Testis (tissue), 2 donors: ENCODE measurements at regions not wholly inside any gene's neighbourhood (a gene's known extent, or its start where the extent isn't known, plus 50 kb on each side); places are given as distances from the start of the nearest gene placed in this dataset.
A peak's percentile ranks its signal among the peaks of the same experiment; 100 is the strongest.

Experiments
- DNase-seq: peaks from one replicate; pipeline ENCODE4 v3.0.0-alpha.2; 2019
- H3K27ac ChIP-seq, 2 donors: fragments of 200-600 bp; sonication (generic); one replicate each; pipeline ENCODE4 v1.5.1; 2019
- H3K27me3 ChIP-seq: fragments of 200-600 bp; sonication (generic); one replicate; pipeline ENCODE4 v1.5.1; 2019
- H3K36me3 ChIP-seq: fragments of 200-600 bp; sonication (generic); one replicate; pipeline ENCODE4 v1.5.1; 2017; ENCODE audit warnings: low read depth; ENCODE audit errors: missing control alignments
- H3K4me1 ChIP-seq: fragments of 200-600 bp; sonication (generic); one replicate; pipeline ENCODE4 v1.5.1; 2019
- H3K4me3 ChIP-seq, 2 donors: fragments of 200-600 bp; sonication (generic); one replicate each; pipeline ENCODE4 v1.5.1; 2017 to 2019
- H3K9me3 ChIP-seq: fragments of 200-600 bp; sonication (generic); one replicate; pipeline ENCODE4 v1.5.1; 2017
- POLR2A ChIP-seq: fragments of 450-650 bp; IDR thresholded peaks from one replicate; pipeline ENCODE4 v1.6.1; 2017; ENCODE audit warnings: antibody characterized with exemption, mild to moderate bottlenecking, moderate library complexity
- WGBS, 2 donors: methylation state at CpG; one replicate each; pipeline ENCODE4 v1.1.5; 2018; 5-methylcytosine and 5-hydroxymethylcytosine counted together
- intact Hi-C: fragments of 100-400 bp; cut with DNase I; formaldehyde crosslinking; loops from one replicate; pipeline ENCODE4 v1.15.1; 2023; ENCODE audit warnings: low total_unique reads
- TF ChIP-seq, protein P1 (sequence below), 3 experiments: fragments of 450-650 bp in 2 of 3; fragments of 200-600 bp in 1 of 3; sonication (generic) in 1 of 3; IDR thresholded peaks; one replicate each; pipeline ENCODE4 v1.5.1; 2016 to 2019; ENCODE audit warnings: antibody characterized with exemption in 3 of 3, mild to moderate bottlenecking in 2 of 3, moderate library complexity in 1 of 3

DNA sequence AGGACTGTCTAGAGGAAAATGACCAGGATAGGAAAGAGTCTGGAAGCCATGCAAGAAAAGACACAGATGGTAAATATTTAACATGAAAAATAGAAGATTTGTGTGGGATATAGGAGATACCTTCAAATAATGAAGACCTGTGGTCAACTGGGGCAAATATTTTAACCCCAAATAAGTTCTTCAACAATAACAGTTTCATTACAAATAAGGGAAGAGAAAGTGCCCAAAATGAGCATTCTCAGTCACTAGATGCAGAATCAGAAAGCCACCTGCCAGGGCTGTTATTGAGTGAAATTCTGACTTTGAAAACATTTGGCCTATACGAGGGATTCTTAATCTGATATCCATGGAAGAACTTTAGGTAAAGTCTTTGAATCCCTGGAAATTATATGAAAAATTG lies 231.2 kb upstream of the PLEKHG7 start:
- intact Hi-C loops, result no loop called here
- no peak for TF ChIP-seq POLR2A
- Histone ChIP-seq H3K4me3 (no peak overlapping the region), H3K9me3 (no peaks in the 10 kb centered on the region), H3K27ac (no peak overlapping the region), H3K4me1 (peaks cover 4% of the 10 kb centered on the region), H3K36me3 (no peaks in the 10 kb centered on the region), H3K27me3 (no peaks in the 10 kb centered on the region)
- no peak for DNase-seq
- 90 to 94% methylated on average over 1 of the region's 1 CpG for WGBS, 2 donors

DNA sequence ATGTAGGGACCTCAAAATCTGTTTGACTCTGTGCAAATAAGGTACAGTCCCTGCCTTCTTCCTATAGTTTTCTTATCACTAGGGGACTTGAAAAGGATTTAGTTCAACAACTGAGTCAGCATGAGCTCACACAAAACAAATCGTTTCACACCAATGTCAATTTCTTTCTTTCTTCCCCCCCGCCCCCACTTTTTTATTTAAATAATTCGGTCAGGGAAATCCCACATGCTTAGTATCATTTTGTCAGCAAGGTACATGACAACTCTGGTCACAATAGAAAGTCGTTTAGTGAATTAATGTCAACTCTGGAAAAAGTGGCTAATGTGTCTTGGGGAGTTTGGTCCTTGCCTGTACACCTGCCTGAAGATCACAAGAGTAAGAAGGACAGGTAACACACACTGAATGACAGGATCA lies 232.2 kb upstream of the PLEKHG7 start:
- intact Hi-C loops, result no loop called here
- H3K27ac ChIP-seq, result no peak overlapping the region
- H3K36me3 ChIP-seq, result no peaks in the 10 kb centered on the region
- H3K27me3 ChIP-seq, result no peaks in the 10 kb centered on the region
- H3K9me3 ChIP-seq, result no peaks in the 10 kb centered on the region
- H3K4me1 ChIP-seq, result peaks cover 4% of the 10 kb centered on the region
- WGBS, 2 donors, result 81 to 82% methylated on average over 4 of the region's 4 CpGs
- TF ChIP-seq POLR2A, result no peak
- TF ChIP-seq, protein P1, sequence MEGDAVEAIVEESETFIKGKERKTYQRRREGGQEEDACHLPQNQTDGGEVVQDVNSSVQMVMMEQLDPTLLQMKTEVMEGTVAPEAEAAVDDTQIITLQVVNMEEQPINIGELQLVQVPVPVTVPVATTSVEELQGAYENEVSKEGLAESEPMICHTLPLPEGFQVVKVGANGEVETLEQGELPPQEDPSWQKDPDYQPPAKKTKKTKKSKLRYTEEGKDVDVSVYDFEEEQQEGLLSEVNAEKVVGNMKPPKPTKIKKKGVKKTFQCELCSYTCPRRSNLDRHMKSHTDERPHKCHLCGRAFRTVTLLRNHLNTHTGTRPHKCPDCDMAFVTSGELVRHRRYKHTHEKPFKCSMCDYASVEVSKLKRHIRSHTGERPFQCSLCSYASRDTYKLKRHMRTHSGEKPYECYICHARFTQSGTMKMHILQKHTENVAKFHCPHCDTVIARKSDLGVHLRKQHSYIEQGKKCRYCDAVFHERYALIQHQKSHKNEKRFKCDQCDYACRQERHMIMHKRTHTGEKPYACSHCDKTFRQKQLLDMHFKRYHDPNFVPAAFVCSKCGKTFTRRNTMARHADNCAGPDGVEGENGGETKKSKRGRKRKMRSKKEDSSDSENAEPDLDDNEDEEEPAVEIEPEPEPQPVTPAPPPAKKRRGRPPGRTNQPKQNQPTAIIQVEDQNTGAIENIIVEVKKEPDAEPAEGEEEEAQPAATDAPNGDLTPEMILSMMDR (IDR thresholded peaks at IDR 0.05), result no peak
- no peak overlapping the region for H3K4me3 ChIP-seq
- DNase-seq, result no peak

DNA sequence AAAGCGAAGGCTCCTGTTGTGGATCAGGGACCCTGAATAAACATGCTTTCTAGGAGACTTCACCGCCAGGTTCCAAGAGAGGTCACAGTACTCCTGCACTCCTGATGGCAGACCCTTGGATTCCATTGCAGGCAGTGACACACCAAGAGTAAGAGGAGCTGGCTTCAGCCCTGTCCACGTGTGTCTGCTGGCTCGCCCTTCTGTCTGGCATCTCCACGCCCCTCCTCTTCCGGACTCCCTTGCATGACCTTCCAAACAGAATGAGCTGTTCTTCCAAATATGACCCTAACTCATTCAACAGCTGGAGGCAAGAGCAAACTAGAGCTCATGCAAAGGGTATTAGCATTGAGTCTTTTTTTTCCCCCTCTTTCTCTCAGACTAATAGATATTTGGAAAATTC lies 233.0 kb upstream of the PLEKHG7 start:
- H3K4me3 ChIP-seq, result no peak overlapping the region
- DNase-seq, result peak; percentile 53
- H3K27me3 ChIP-seq, result no peaks in the 10 kb centered on the region
- no peak for TF ChIP-seq POLR2A
- TF ChIP-seq, protein P1 (IDR thresholded peaks at IDR 0.05), result no peak
- WGBS, 2 donors, result 50% methylated on average over 6 of the region's 6 CpGs
- H3K4me1 ChIP-seq, result peaks cover 9% of the 10 kb centered on the region
- H3K9me3 ChIP-seq, result no peaks in the 10 kb centered on the region
- H3K27ac ChIP-seq, result no peak overlapping the region
- H3K36me3 ChIP-seq, result no peaks in the 10 kb centered on the region
- intact Hi-C loops, result no loop called here

DNA sequence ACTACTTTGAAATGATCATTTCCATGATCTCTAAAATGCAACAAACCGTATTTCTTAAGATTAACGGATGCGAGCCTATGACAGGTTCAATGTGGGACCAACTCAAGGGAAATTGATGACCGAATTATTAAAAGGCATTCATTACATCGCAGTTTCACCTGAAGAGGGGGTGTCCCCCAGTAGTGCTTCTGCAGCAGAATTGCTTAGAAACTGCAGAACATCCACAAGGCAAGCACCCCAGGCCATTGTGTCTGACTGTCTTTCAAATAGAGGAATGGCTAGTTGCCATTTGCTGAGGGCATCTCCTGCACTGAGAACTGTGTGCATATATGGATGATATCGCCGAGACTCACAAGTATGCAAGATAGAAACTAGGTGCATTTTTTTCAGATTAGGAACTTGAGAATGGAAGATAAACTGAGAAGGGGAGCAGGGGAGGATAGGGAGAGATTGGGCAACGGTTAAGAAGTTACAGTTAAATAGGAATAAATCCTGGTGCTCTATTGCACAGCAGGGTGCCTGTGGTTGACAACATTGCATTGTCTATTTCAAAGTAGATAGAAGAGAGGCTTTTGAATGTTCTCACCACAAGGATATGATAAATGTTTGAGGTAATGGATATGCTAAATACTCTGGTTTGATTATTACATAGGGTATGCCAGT lies 234.3 kb upstream of the PLEKHG7 start:
- H3K9me3 ChIP-seq, result no peaks in the 10 kb centered on the region
- no peak for DNase-seq
- no peak overlapping the region for H3K27ac ChIP-seq
- TF ChIP-seq POLR2A, result no peak
- TF ChIP-seq, protein P1 (IDR thresholded peaks at IDR 0.05), result no peak
- H3K36me3 ChIP-seq, result no peaks in the 10 kb centered on the region
- H3K4me1 ChIP-seq, result peaks cover 14% of the 10 kb centered on the region
- H3K4me3 ChIP-seq, result no peak overlapping the region
- 90 to 93% methylated on average over 8 of the region's 8 CpGs for WGBS, 2 donors
- H3K27me3 ChIP-seq, result no peaks in the 10 kb centered on the region
- intact Hi-C loops, result no loop called here

DNA sequence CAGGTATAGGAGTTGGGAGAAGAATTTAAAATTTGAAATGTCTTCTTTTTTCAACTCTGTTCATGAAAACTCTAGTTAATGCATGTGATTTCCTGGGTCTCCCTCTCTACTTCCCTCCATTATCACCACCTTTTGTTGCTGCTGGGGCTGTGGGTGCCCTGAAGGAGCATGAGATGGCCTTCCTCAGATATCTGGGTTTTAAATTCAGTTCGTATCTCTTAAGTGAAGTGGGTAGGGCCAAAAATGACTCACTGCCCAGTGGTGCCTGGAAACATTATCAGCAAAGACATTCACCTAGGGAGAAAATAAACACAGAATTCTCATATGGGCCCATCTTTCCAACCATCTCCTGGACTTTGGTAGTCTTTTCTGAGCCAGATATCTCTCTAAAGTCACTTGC lies 234.9 kb upstream of the PLEKHG7 start:
- Histone ChIP-seq H3K36me3 (no peaks in the 10 kb centered on the region), H3K9me3 (no peaks in the 10 kb centered on the region), H3K27me3 (no peaks in the 10 kb centered on the region), H3K4me1 (peaks cover 14% of the 10 kb centered on the region), H3K4me3 (no peak overlapping the region), H3K27ac (no peak overlapping the region)
- TF ChIP-seq POLR2A, result no peak
- TF ChIP-seq, protein P1 (IDR thresholded peaks at IDR 0.05), result no peak
- no peak for DNase-seq
- 50 to 71% methylated on average over 1 of the region's 1 CpG for WGBS, 2 donors
- intact Hi-C loops, result no loop called here
